Ascending aorta (tissue), 2 donors: ENCODE measurements at regions not wholly inside any gene's neighbourhood (a gene's known extent, or its start where the extent isn't known, plus 50 kb on each side); places are given as distances from the start of the nearest gene placed in this dataset.
A peak's percentile ranks its signal among the peaks of the same experiment; 100 is the strongest.

Experiments used
- DNase-seq, 2 donors: peaks; one replicate each; pipeline ENCODE4 v3.0.0-alpha.2; 2019; ENCODE audit warnings: low spot score in 2 of 2
- H3K27ac ChIP-seq, 2 donors: fragments of 200-600 bp; sonication (generic); one replicate each; pipeline ENCODE4 v1.5.1; 2016 to 2017; ENCODE audit warnings: mild to moderate bottlenecking in 1 of 2
- H3K27me3 ChIP-seq: fragments of 200-600 bp; sonication (generic); one replicate; pipeline ENCODE4 v1.5.1; 2017
- H3K36me3 ChIP-seq, 2 donors: fragments of 200-600 bp; sonication (generic); one replicate each; pipeline ENCODE4 v1.5.1; 2016
- H3K4me1 ChIP-seq, 2 donors: fragments of 200-600 bp; sonication (generic); one replicate each; pipeline ENCODE4 v1.5.1; 2016 to 2017; ENCODE audit warnings: mild to moderate bottlenecking in 1 of 2
- H3K4me3 ChIP-seq, 2 donors: fragments of 200-600 bp; sonication (generic); one replicate each; pipeline ENCODE4 v1.5.1; 2016 to 2017; ENCODE audit warnings: mild to moderate bottlenecking in 1 of 2
- H3K9me3 ChIP-seq, 2 donors: fragments of 200-600 bp; sonication (generic); one replicate each; pipeline ENCODE4 v1.5.1; 2016
- intact Hi-C: fragments of 100-400 bp; cut with DNase I; formaldehyde crosslinking; loops from one replicate; pipeline ENCODE4 v1.15.1; 2023
- TF ChIP-seq, protein P1 (sequence below), 3 experiments: fragments of 200-600 bp in 2 of 3; fragments of 450-650 bp in 1 of 3; sonication (generic) in 2 of 3; IDR thresholded peaks; one replicate each; pipeline ENCODE4 v1.5.1; 2016 to 2019; ENCODE audit warnings: antibody characterized with exemption in 3 of 3, mild to moderate bottlenecking in 1 of 3, moderate library complexity in 1 of 3

DNA sequence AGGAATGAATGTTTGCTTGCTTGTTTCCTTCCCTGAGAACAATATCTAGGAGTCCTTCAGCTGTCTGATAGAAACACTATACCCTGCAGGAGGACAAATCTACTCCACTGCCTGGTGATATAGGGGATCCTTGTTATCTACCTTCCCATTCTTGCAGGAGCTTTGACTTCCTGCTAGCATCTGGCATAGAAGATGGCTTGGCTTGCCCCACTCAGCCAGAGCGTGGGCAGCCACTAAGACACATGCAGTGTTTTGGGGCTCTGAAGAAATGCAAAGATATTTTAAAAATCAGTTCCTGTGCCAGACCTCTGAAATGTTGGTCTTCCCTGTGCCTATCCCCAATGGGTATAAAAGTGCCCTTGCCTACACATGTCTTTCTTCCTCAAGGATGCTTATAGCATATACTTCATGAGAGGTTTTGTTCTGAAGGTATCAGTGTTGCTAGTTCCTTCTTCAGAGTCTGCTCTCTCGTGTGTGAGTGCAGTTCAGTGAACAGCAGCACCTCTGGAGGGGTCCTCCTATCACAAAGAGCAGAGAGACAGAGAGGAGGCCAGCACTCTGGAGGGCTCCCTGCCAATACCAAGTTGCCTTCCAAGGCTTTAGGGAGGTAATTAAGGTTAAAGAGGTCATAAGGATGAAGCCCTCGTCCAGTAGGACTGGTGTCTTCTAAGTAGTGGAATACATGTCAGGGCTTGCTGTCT, 149.1 kb upstream of the CALCR start:
- H3K9me3 ChIP-seq: no peaks in the 10 kb centered on the region
- no peaks in the 10 kb centered on the region for H3K4me1 ChIP-seq
- H3K27ac ChIP-seq: no peak overlapping the region
- H3K4me3 ChIP-seq: no peak overlapping the region
- DNase-seq: no peak
- H3K27me3 ChIP-seq: no peaks in the 10 kb centered on the region
- intact Hi-C loops: no loop called here
- H3K36me3 ChIP-seq: no peaks in the 10 kb centered on the region
- TF ChIP-seq, protein P1, sequence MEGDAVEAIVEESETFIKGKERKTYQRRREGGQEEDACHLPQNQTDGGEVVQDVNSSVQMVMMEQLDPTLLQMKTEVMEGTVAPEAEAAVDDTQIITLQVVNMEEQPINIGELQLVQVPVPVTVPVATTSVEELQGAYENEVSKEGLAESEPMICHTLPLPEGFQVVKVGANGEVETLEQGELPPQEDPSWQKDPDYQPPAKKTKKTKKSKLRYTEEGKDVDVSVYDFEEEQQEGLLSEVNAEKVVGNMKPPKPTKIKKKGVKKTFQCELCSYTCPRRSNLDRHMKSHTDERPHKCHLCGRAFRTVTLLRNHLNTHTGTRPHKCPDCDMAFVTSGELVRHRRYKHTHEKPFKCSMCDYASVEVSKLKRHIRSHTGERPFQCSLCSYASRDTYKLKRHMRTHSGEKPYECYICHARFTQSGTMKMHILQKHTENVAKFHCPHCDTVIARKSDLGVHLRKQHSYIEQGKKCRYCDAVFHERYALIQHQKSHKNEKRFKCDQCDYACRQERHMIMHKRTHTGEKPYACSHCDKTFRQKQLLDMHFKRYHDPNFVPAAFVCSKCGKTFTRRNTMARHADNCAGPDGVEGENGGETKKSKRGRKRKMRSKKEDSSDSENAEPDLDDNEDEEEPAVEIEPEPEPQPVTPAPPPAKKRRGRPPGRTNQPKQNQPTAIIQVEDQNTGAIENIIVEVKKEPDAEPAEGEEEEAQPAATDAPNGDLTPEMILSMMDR (IDR thresholded peaks at IDR 0.05): no peak

GRCh38 chr7:93720106-93720505, 145.6 kb upstream of the CALCR start:
- Histone ChIP-seq H3K4me3 (no peak overlapping the region), H3K27ac (no peak overlapping the region), H3K9me3 (no peaks in the 10 kb centered on the region), H3K36me3 (no peaks in the 10 kb centered on the region), H3K27me3 (no peaks in the 10 kb centered on the region), H3K4me1 (no peaks in the 10 kb centered on the region)
- intact Hi-C loops: no loop called here
- TF ChIP-seq, protein P1 (IDR thresholded peaks at IDR 0.05): no peak
- DNase-seq: no peak

- Histone ChIP-seq H3K36me3 (no peaks in the 10 kb centered on the region), H3K27ac (no peak overlapping the region), H3K27me3 (no peaks in the 10 kb centered on the region), H3K4me3 (no peak overlapping the region), H3K9me3 (no peaks in the 10 kb centered on the region), H3K4me1 (no peaks in the 10 kb centered on the region)
- TF ChIP-seq, protein P1 (IDR thresholded peaks at IDR 0.05): no peak
- intact Hi-C loops: loop anchor here (5.0 kb wide), 2 partner anchors 368 to 558 kb away; no protein-coding TSS in a partner anchor
- no peak for DNase-seq
These were observed 145.0 kb upstream of the CALCR start for GRCh38 chr7:93719546-93719945.

DNA sequence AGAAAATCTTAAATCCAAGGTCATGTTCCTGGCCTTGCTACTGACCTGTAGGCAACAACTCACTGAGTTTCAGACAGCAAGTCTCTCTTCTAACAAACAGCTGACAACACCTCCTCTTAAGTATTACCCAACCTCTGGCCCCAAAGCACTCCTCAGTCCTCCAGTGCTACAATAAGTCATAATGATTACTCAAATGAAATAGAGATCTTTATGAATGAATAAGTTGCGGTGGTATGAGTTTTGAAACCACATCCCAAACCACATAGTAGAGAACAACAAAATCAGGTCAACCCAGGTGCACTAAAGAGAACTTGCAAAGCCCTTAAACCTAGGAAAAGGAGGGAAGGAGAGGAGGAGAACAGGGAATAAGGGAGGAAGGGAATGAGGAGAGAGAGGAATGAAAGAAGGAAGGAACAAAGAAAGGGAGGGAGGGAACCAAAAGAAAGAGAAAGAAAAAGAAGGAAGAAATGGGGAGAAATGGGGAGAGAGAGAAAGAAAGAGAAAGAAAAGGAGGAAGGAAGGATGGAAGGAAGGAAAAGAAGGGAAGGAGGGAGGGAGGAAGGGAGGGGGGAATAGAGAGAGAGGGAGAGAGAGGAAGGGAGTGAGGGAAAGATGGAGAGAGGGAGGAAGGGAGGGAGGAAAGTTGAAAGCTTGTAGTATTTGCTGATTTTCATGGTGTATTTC, 142.8 kb upstream of the CALCR start:
- no peak overlapping the region for H3K27ac ChIP-seq
- no peaks in the 10 kb centered on the region for H3K36me3 ChIP-seq
- intact Hi-C loops: loop anchor here (5.0 kb wide), 2 partner anchors 370 to 560 kb away; no protein-coding TSS in a partner anchor
- no peaks in the 10 kb centered on the region for H3K9me3 ChIP-seq
- H3K4me1 ChIP-seq: no peaks in the 10 kb centered on the region
- no peak for DNase-seq
- H3K27me3 ChIP-seq: no peaks in the 10 kb centered on the region
- no peak overlapping the region for H3K4me3 ChIP-seq
- TF ChIP-seq, protein P1 (IDR thresholded peaks at IDR 0.05): no peak

GRCh38 chr7:93715234-93715633, 140.7 kb upstream of the CALCR start:
- Histone ChIP-seq H3K4me3 (no peak overlapping the region), H3K27ac (no peak overlapping the region), H3K4me1 (no peaks in the 10 kb centered on the region), H3K36me3 (no peaks in the 10 kb centered on the region), H3K9me3 (no peaks in the 10 kb centered on the region), H3K27me3 (no peaks in the 10 kb centered on the region)
- DNase-seq: no peak
- intact Hi-C loops: loop anchor here (5.0 kb wide), 2 partner anchors 372 to 562 kb away; no protein-coding TSS in a partner anchor
- TF ChIP-seq, protein P1 (IDR thresholded peaks at IDR 0.05): peak in 1 of 3 experiments; percentile 42
